Naive B cell (primary cell): ENCODE measurements at regions not wholly inside any gene's neighbourhood (a gene's known extent, or its start where the extent isn't known, plus 50 kb on each side); places are given as distances from the start of the nearest gene placed in this dataset.

Experiments
- ATAC-seq, 2 donors: fragments of 150-1000 bp; cut with Tn5 transposase; 2 replicates each; pipeline ENCODE4 v1.10.0; 2021; ENCODE audit warnings: low read depth in 2 of 2, mild to moderate bottlenecking in 2 of 2, moderate library complexity in 2 of 2
- DNase-seq: peaks from one replicate; pipeline ENCODE4 v3.0.0; 2022
- H3K27ac Mint-ChIP-seq, 6 donors: one replicate each; pipeline ENCODE4 v1.8.0; 2020 to 2022; ENCODE audit warnings: mild to moderate bottlenecking in 6 of 6, mixed read lengths in 6 of 6, moderate library complexity in 5 of 6, inconsistent platforms in 2 of 6
- H3K27me3 Mint-ChIP-seq, 3 donors: one replicate each; pipeline ENCODE4 v1.8.0; 2021 to 2022; ENCODE audit warnings: mixed read lengths in 3 of 3, mild to moderate bottlenecking in 1 of 3
- H3K36me3 Mint-ChIP-seq, 2 donors: one replicate each; pipeline ENCODE4 v1.8.0; 2020 to 2022; ENCODE audit warnings: mixed read lengths in 2 of 2, inconsistent platforms in 1 of 2, mild to moderate bottlenecking in 1 of 2
- H3K4me1 Mint-ChIP-seq, 3 donors: one replicate each; pipeline ENCODE4 v1.8.0; 2020 to 2022; ENCODE audit warnings: mixed read lengths in 3 of 3, inconsistent platforms in 1 of 3, mild to moderate bottlenecking in 1 of 3, moderate library complexity in 1 of 3
- H3K4me3 Mint-ChIP-seq, 8 donors: one replicate each; pipeline ENCODE4 v1.8.0; 2020 to 2022; ENCODE audit warnings: mild to moderate bottlenecking in 8 of 8, mixed read lengths in 8 of 8, moderate library complexity in 8 of 8, inconsistent platforms in 2 of 8
- H3K9me3 Mint-ChIP-seq, 7 donors: one replicate each; pipeline ENCODE4 v1.8.0; 2020 to 2022; ENCODE audit warnings: mixed read lengths in 7 of 7, mild to moderate bottlenecking in 5 of 7, inconsistent platforms in 2 of 7, moderate library complexity in 1 of 7

DNA sequence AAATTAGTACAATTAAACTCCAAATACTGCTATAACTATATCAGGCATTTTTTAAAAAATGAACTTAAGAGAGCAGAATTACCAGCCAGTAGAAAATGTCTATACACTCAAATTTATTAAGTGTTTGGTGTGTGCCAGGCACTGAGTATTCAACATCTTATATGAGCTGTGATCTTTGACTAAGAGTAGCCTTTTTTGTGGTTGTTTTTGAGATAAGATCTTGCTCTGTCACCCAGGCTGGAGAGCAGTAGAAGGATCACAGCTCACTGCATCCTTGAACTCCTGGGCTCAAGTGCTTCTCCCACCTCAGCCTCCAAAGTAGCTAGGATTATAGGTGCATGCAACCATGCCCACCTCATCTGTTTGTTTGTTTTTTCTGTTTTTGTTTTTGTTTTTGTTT is 102.5 kb upstream of the CELF2 start:
- H3K9me3 Mint-ChIP-seq = no peaks in the 10 kb centered on the region
- DNase-seq (no peak), ATAC-seq (no peak)
- no peaks in the 10 kb centered on the region for H3K4me1 Mint-ChIP-seq
- no peak overlapping the region for H3K27ac Mint-ChIP-seq
- no peak overlapping the region for H3K4me3 Mint-ChIP-seq
- peaks cover 6 to 25% (median 13%) of the 10 kb centered on the region in 3 donors for H3K27me3 Mint-ChIP-seq
- no peaks in the 10 kb centered on the region for H3K36me3 Mint-ChIP-seq

- Mint-ChIP-seq H3K27ac (no peak overlapping the region), H3K36me3 (no peaks in the 10 kb centered on the region), H3K4me3 (no peak overlapping the region), H3K9me3 (peaks cover 0 to 2% (median 0%) of the 10 kb centered on the region in 7 donors), H3K27me3 (peaks cover 13 to 42% (median 19%) of the 10 kb centered on the region in 3 donors), H3K4me1 (peaks cover 0 to 4% (median 0%) of the 10 kb centered on the region in 3 donors)
- DNase-seq = no peak
- ATAC-seq = no peak
These were observed 100.6 kb upstream of the CELF2 start for GRCh38 chr10:10917031-10917430.

- Mint-ChIP-seq H3K4me3 (no peak overlapping the region), H3K27ac (no peak overlapping the region), H3K36me3 (no peaks in the 10 kb centered on the region), H3K27me3 (peaks cover 11 to 24% (median 17%) of the 10 kb centered on the region in 3 donors), H3K9me3 (peaks cover 0 to 2% (median 0%) of the 10 kb centered on the region in 7 donors), H3K4me1 (peaks cover 0 to 4% (median 0%) of the 10 kb centered on the region in 3 donors)
- DNase-seq = no peak
- ATAC-seq = no peak
These were observed 97.7 kb upstream of the CELF2 start for GRCh38 chr10:10919976-10920375.

GRCh38 chr10:10921826-10922461 is 95.7 kb upstream of the CELF2 start:
- peaks cover 0 to 2% (median 0%) of the 10 kb centered on the region in 7 donors for H3K9me3 Mint-ChIP-seq
- no peak overlapping the region for H3K4me3 Mint-ChIP-seq
- no peaks in the 10 kb centered on the region for H3K36me3 Mint-ChIP-seq
- no peak overlapping the region for H3K27ac Mint-ChIP-seq
- H3K4me1 Mint-ChIP-seq = peaks cover 0 to 4% (median 0%) of the 10 kb centered on the region in 3 donors
- peaks cover 13 to 23% (median 21%) of the 10 kb centered on the region in 3 donors for H3K27me3 Mint-ChIP-seq
- ATAC-seq = no peak
- DNase-seq = no peak

DNA sequence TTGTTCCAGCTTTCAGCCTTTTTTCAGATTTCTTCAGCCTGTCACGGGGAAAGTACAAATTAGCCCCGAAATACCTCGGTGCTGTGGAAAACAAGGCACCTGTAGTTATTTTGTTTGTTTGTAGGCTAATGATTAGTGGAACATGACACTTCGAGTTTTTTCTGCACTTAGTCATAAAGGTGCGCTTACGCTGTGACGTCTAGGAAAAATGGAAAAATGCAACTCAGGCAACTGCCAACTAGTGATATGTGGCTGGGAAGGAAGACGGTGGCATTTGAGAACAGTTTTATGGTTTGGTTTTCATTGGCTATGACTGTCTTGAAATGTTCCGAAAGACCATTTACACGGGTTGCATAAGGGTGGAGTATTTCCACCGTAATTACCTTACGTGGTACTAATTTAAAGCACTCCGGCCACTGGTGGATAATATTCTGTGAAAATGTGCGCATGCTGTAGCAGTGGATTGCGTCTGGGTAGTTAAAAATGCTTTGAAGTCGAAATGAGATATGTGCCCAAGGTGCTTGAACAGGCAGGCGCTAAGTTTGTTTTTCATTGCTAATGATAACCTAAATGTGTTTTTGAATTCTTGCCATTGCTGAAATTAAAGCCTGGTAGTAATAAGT is 94.5 kb upstream of the CELF2 start:
- peaks cover 15 to 34% (median 22%) of the 10 kb centered on the region in 3 donors for H3K27me3 Mint-ChIP-seq
- H3K9me3 Mint-ChIP-seq = peaks cover 0 to 2% (median 0%) of the 10 kb centered on the region in 7 donors
- no peak for DNase-seq
- no peak overlapping the region for H3K27ac Mint-ChIP-seq
- no peak for ATAC-seq
- H3K36me3 Mint-ChIP-seq = no peaks in the 10 kb centered on the region
- peaks cover 0 to 4% (median 0%) of the 10 kb centered on the region in 3 donors for H3K4me1 Mint-ChIP-seq
- H3K4me3 Mint-ChIP-seq = no peak overlapping the region

GRCh38 chr10:10925667-10926066 is 92.0 kb upstream of the CELF2 start:
- no peaks in the 10 kb centered on the region for H3K9me3 Mint-ChIP-seq
- no peak for DNase-seq
- H3K27me3 Mint-ChIP-seq = peaks cover 15 to 28% (median 17%) of the 10 kb centered on the region in 3 donors
- H3K4me1 Mint-ChIP-seq = peaks cover 0 to under 1% (median 0%) of the 10 kb centered on the region in 3 donors
- no peak overlapping the region for H3K4me3 Mint-ChIP-seq
- no peak overlapping the region for H3K27ac Mint-ChIP-seq
- ATAC-seq = no peak
- no peaks in the 10 kb centered on the region for H3K36me3 Mint-ChIP-seq

- H3K9me3 Mint-ChIP-seq = no peaks in the 10 kb centered on the region
- no peaks in the 10 kb centered on the region for H3K36me3 Mint-ChIP-seq
- peaks cover 9 to 12% (median 10%) of the 10 kb centered on the region in 3 donors for H3K27me3 Mint-ChIP-seq
- H3K27ac Mint-ChIP-seq = no peak overlapping the region
- ATAC-seq (no peak), DNase-seq (no peak)
- H3K4me1 Mint-ChIP-seq = no peaks in the 10 kb centered on the region
- no peak overlapping the region for H3K4me3 Mint-ChIP-seq
These were observed 90.1 kb upstream of the CELF2 start for GRCh38 chr10:10927608-10928007.

- Mint-ChIP-seq H3K36me3 (no peaks in the 10 kb centered on the region), H3K4me3 (no peak overlapping the region), H3K4me1 (no peaks in the 10 kb centered on the region), H3K27ac (no peak overlapping the region), H3K9me3 (no peaks in the 10 kb centered on the region), H3K27me3 (peaks cover 9 to 23% (median 13%) of the 10 kb centered on the region in 3 donors)
- DNase-seq = no peak
- ATAC-seq = no peak
These were observed 86.5 kb upstream of the CELF2 start for GRCh38 chr10:10930979-10931743.

- DNase-seq (no peak), ATAC-seq (no peak)
- Mint-ChIP-seq H3K4me1 (no peaks in the 10 kb centered on the region), H3K9me3 (peaks cover 0 to 7% (median 4%) of the 10 kb centered on the region in 7 donors), H3K36me3 (no peaks in the 10 kb centered on the region), H3K27me3 (peaks cover 9 to 13% (median 9%) of the 10 kb centered on the region in 3 donors), H3K4me3 (no peak overlapping the region), H3K27ac (no peak overlapping the region)
These were observed 82.6 kb upstream of the CELF2 start for GRCh38 chr10:10935032-10935431.

DNA sequence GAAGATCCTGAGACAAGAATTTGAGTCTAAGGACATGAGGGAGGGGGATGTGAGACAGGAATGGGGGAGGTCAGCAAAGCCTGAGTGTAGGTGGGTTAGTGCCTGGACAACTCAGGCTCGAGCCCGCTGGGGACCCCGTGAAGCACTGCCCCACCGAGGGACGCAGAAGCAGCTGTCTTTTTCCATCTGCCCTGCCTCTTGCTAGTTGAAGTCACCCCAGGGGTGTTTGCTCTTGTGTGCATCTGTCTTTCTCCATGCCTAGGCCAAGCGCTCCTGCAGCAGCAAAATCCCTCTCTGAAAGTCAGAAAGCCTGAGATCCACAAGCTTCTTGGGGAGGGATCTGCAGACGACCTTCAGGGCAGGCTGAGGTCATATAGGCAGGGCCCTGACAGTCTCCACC is 79.0 kb upstream of the CELF2 start:
- no peaks in the 10 kb centered on the region for H3K4me1 Mint-ChIP-seq
- H3K27me3 Mint-ChIP-seq = peaks cover 16 to 22% (median 19%) of the 10 kb centered on the region in 3 donors
- no peak for DNase-seq
- H3K9me3 Mint-ChIP-seq = peaks cover 4 to 27% (median 13%) of the 10 kb centered on the region in 7 donors
- ATAC-seq = no peak
- H3K36me3 Mint-ChIP-seq = peaks cover 0 to 6% of the 10 kb centered on the region in 2 donors
- H3K27ac Mint-ChIP-seq = no peak overlapping the region
- no peak overlapping the region for H3K4me3 Mint-ChIP-seq

DNA sequence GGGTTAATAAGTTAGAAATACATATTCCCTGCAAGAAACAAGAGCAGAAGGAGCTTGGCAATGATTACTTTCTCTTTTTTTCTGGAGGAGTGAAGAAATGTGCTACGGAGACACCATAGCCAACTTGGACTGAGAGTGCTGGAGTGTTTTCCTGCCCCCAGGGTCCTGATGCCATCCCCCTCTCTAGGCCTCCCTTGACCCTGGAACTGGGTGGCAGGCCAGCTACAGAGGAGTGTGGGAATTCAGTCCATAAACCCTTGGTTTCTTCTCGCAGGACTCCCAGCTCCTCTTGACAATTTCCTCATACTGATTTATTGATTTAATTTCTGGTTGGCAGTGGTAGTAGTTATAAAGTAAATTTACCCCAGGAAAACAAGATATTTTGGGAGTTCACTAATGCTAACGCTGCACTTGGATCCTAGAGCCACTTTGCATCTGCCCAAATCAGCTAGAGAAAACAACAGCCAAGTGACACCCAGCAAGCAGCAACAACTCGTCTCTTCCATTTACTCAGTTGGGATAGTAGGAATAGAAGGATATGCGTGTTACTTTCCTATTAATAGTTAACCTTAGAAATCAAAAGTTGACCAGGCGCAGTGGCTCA is 76.4 kb upstream of the CELF2 start:
- Mint-ChIP-seq H3K27me3 (peaks cover 21 to 28% (median 25%) of the 10 kb centered on the region in 3 donors), H3K4me3 (no peak overlapping the region), H3K4me1 (no peaks in the 10 kb centered on the region), H3K27ac (no peak overlapping the region), H3K9me3 (peaks cover 4 to 33% (median 16%) of the 10 kb centered on the region in 7 donors), H3K36me3 (peaks cover 0 to 6% of the 10 kb centered on the region in 2 donors)
- DNase-seq = no peak
- no peak for ATAC-seq

- ATAC-seq (no peak), DNase-seq (no peak)
- peaks cover 21 to 37% (median 26%) of the 10 kb centered on the region in 3 donors for H3K27me3 Mint-ChIP-seq
- peaks cover 4 to 33% (median 16%) of the 10 kb centered on the region in 7 donors for H3K9me3 Mint-ChIP-seq
- H3K4me3 Mint-ChIP-seq = no peak overlapping the region
- H3K36me3 Mint-ChIP-seq = peaks cover 0 to 6% of the 10 kb centered on the region in 2 donors
- no peaks in the 10 kb centered on the region for H3K4me1 Mint-ChIP-seq
- no peak overlapping the region for H3K27ac Mint-ChIP-seq
These were observed 75.2 kb upstream of the CELF2 start for GRCh38 chr10:10942441-10942840.

- H3K27me3 Mint-ChIP-seq = peaks cover 20 to 63% (median 30%) of the 10 kb centered on the region in 3 donors
- no peak overlapping the region for H3K4me3 Mint-ChIP-seq
- ATAC-seq = no peak
- no peak for DNase-seq
- H3K27ac Mint-ChIP-seq = no peak overlapping the region
- peaks cover 4 to 18% (median 9%) of the 10 kb centered on the region in 7 donors for H3K9me3 Mint-ChIP-seq
- H3K36me3 Mint-ChIP-seq = peaks cover 0 to 6% of the 10 kb centered on the region in 2 donors
- H3K4me1 Mint-ChIP-seq = no peaks in the 10 kb centered on the region
These were observed 71.6 kb upstream of the CELF2 start for GRCh38 chr10:10946081-10946480.
